ENCODE measurements at regions not wholly inside any gene's neighbourhood (a gene's known extent, or its start where the extent isn't known, plus 50 kb on each side); places are given as distances from the start of the nearest gene placed in this dataset.
"Not testable (repeated sequence)": the region's sequence is repeated elsewhere in the genome, so short reads cannot be mapped to it uniquely, and the experiment has no call there.

DNA sequence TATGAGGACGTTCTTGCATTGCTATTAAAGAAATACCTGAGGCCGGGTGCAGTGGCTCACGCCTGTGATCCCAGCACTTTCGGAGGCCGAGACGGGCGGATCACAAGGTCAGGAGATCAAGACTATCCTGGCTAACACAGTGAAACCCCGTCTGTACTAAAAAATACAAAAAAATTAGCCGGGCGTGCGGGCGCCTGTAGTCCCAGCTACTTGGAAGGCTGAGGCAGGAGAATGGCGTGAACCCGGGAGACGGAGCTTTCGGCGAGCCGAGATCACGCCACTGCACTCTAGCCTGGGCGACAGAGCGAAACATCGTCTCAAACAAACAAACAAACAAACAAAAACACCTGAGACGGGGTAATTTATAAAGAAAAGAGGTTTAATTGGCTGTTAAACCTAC, 674.0 kb downstream of the BRINP1 start:
- not testable (repeated sequence) for TF ChIP-seq POLR2AphosphoS5 (IDR thresholded peaks at IDR 0.05; ENCODE audit: borderline replicate concordance, low read depth, low read length); EZH2 (IDR thresholded peaks at IDR 0.05)

Data from SK-N-MC (cell line).